NCI-H2196 treated with DMSO at 0.1 percent for 48 hours (cell line): ENCODE measurements at regions not wholly inside any gene's neighbourhood (a gene's known extent, or its start where the extent isn't known, plus 50 kb on each side); places are given as distances from the start of the nearest gene placed in this dataset.
"Not testable (repeated sequence)": the region's sequence is repeated elsewhere in the genome, so short reads cannot be mapped to it uniquely, and the experiment has no call there.

Experiments used
- DNase-seq: peaks from one replicate; lab custom pipeline; 2025; ENCODE audit not compliant: unreplicated experiment; lab: John Stamatoyannopoulos, UW

DNA sequence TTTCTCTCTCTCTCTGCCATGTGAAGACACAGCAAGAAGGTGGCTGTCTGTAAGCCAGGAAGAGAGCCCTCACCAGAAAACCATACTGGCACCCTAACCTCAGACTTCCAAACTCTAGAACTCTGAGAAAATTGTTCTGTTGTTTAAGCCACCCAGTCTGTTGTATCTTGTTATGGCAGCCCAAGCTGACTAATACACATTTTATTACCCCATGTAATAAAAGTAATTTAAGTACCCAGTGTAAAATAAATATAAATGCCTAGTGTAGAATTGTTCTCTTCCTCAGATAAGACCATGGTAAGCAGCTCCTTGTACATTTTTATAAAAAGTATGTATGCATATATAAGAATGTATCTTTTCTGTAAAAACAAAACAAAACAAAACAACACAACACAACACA lies 119.7 kb downstream of the DTL start:
- no peak for DNase-seq

DNA sequence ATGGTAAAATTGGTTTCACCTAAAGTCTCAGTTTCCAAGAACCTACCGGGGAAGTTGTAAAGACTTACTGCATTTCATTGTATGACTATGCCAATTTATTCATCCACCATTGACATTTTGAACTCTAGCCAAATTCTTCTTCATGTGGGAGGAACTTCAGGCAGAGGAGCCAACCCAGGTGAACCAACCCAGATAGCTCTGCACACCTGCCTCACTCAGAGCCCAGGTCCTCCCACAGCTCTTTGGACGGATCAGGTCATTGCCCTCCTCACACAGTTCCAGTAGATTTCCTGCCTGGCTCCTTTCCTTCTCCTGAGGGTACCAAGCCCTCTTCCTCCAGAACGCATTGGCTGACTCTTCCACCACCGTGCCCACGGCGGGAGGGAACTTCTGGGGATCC lies 121.7 kb downstream of the DTL start:
- DNase-seq: peak; percentile 14

DNA sequence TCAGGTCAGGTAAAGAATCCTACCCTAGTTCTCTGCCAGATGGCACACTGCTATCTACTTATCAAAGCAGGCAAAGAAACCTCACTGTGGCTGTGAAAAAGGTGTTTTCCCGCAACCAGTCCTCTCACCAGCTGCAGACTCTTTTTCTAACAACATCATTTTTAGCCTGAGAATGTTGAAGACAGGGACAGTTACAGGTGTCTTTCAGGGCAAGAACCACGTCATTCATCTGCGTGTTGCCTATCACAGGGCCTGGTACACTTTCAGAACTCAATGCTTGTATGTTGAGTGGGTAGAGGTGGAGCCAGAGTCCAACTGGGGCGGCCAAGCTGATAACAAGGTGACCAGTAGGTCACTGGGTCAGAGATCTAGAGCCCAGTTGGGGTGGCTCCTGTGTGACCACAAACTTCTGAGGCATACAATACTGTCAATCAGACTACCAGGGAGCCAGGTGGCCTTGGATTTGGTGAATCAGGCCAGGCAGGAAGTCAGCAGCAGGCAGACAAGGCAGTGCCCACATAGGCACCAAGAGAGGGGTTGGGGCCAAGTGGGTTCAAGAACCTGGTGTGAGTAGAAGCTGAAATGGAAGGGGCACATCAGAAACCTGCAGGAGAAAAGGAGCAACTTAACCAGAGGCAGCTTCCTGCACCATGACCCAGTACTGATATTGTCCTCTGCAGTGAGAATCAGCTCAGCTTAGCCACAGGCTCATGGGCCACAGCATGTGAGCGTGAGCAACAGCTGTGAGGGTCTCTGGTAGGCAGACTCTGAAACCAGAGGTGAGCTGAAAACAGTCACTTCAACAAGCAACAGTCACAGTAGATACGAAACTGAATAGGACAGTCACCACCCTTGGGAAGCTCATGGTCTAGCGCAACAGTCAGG lies 123.6 kb downstream of the DTL start:
- DNase-seq: no peak

DNA sequence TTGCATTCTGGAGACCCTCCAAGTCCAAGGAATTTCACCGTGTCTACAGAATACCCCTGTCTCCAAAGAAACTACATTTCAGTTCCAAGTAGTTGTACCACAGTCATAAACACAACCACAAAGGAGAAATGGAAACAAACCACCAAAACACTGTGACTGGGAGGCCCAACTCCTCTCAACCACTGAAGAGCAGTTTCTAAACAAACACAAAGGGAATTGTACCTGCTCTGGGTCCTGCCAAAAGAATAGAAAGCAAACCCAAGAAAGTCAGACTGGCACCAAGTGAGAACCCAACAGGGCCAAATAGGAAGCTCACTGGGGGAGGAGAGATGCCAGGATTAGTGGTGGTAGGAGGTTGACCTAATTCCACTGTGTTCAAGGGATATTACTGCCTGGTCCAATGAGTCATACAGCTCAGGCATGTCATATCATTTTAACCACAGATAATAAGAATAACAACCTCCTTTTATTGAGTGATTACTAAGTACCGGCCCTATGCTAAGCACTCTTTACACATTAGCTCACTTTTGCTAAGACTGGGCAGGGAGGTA lies 123.9 kb upstream of the PPP2R5A start:
- DNase-seq: peak; percentile 37

DNA sequence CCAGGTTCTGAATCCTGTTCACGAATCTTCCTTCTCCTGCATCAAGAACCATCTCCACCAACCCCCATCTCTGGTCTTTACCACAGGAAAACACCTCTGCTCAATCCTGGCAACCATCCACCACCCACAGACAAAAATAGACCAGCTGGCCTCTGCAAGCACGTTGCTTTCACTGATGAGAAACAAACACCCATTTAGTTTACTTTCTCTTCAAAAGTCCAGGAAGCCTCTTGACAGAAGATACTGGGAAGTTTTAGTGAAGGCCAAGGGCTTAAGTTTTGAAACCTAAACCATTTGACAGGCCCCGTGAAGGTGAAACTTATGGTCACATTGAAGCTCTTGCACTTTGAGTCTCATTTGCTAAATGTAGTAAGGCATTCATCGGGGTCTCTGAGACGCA lies 122.6 kb upstream of the PPP2R5A start:
- DNase-seq: peak; percentile 31

DNA sequence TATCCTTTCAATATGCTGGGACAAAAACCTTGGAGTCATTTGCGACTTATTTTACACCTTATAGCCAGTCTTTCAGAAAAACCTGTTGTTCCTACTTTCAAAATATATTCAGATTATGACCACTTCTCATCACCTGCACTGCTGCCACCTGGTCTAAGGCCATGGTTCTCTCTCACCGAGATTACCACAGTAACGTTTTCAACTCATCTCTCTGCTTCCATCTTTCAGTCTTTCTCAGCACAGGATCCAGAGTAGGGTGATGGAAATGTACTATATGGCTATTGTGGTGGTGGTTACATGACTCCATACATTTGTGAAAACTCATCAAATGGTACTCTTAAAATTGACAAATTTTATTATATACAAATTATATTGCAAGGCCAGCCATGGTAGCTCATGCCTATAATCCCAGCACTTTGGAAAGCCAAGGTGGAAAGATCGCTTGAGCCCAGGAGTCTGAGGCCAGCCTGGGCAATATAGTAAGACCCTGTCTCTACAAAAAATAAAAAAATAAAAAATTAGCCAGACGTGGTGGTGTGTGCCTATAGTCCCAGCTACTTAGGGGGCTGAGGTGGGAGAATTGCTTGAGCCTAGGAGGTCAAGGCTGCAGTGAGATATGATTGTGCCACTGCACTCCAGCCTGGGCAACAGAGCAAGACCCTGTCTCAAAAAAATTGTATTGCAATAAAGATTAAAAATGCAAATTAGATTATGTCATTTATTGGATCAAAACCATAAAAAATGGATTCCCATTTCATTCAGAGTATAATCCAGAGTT lies 120.9 kb upstream of the PPP2R5A start:
- no peak for DNase-seq

DNA sequence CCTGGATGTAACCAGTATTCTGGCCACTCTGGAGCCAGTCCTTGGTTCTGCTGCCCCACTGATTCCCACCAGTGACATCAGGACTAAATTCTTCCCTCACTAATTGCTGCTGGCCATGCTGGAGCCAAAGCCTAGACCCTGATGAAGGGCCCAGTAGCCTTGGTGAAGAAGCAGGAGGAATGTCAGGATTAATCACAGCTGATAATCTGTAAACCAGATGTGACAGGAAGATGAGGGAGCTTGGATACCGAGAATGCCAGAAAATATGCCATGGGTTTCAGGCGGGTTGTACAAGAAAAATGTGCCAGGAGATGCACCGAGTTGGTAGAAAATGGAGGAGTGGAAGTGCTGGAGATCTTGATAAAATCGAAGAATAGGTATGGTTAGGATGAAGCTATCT lies 119.0 kb upstream of the PPP2R5A start:
- DNase-seq: no peak

DNA sequence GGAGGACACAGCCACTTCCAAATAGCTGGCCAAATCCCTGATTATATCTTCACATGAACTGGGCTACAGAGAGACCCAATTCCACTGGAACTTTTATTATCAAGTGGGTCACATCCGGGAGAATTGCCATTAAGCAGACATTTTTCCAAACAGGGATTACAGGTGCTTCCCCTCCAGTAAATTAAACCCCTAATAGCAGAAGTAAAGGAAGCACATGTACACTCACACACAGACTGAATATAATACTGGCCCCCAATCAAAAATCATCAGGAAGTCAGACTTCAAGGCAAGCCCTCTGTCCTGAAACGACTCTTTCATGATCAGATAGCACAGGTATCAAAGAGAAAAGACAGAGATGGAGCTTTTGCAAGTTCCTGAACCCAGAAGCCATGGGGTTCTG lies 118.6 kb upstream of the PPP2R5A start:
- DNase-seq: no peak

DNA sequence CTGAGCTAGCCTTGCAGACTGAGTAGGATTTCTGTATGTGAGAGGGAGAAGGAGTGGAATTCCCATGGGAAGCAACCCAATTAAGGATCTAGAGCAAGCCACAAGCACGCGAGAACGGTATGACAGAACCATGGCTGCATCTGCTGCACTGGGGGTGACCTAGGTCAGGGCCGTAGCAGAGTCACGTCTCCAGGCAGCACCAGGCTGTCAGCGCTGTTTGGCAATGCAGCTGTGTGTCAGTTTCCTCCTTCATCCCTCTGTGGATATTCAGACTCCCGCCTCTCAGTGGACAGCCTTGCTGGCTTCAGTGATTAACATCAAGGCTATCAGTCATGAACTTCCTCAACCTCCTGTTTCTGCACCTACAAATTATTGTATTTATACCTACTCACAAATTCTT lies 118.1 kb upstream of the PPP2R5A start:
- DNase-seq: no peak

DNA sequence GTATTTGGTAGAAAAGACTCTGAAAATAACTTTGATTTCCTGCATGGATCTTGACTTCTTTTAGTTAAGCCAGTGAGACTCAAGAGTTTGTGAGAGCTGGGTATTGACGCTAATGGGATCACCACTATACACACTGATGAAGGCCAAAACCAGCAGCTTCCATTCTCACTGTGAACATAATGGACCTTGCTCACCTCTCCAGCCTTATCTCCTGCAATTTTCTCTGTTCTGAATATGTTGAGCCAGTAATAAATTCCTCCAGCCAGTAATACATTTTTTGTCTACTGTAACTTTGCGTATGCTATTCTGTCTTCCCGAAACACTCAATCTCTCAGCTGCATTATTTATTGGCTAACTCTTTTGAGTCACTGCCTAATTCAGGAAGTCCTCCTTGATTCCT lies 111.6 kb upstream of the PPP2R5A start:
- DNase-seq: no peak

DNA sequence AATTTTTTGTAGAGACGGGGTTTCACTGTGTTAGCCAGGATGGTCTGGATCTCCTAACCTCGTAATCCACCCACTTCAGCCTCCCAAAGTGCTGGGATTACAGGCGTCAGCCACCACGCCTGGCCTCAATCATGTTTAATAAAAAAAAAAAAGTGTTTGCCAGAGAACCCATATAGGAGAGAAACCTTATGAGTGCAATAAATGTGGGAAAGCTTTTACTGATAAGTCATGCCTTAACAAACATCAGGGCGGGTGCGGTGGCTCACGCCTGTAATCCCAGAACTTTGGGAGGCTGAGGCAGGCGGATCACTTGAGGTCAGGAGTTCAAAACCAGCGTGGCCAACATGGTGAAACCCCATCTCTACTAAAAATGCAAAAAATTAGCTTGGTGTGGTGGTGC lies 110.9 kb upstream of the PPP2R5A start:
- not testable (repeated sequence) for DNase-seq

DNA sequence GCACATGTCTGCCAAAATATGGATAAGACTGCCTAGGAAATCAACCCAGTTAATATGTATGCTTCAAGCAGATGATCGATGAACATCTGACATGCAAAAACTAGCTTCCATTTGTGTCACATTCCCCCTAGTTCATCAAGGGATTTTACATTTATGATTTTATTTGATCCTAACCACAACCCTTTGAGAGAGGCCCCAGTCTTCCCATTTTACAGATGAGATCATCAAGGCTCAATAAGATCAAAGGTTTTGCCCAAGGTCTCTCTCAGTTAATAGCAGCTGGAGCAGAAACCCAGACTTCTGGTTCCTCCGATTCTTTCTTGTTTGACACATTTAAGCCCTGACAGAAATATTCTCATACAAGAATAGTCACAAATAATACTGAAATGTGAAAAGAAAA lies 107.7 kb upstream of the PPP2R5A start:
- DNase-seq: no peak

DNA sequence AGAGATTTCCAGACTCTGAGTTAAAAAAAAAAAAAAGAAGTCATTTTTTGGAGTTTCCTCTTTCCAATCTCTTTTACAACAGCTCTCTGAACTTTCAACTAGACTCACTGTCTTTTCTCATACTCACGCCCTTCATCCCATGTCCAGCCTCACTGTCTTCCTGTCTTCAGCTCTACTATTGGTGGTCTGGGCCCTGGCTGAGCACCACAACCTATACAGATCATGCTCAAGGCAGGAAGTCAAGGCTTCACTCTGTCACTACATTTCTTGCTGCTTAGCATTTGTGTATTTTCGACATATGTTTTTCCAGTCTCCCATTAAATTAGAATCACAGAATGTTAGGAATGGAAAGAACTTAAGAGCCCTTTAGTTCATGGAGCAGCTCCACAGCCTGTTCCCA lies 106.4 kb upstream of the PPP2R5A start:
- no peak for DNase-seq

DNA sequence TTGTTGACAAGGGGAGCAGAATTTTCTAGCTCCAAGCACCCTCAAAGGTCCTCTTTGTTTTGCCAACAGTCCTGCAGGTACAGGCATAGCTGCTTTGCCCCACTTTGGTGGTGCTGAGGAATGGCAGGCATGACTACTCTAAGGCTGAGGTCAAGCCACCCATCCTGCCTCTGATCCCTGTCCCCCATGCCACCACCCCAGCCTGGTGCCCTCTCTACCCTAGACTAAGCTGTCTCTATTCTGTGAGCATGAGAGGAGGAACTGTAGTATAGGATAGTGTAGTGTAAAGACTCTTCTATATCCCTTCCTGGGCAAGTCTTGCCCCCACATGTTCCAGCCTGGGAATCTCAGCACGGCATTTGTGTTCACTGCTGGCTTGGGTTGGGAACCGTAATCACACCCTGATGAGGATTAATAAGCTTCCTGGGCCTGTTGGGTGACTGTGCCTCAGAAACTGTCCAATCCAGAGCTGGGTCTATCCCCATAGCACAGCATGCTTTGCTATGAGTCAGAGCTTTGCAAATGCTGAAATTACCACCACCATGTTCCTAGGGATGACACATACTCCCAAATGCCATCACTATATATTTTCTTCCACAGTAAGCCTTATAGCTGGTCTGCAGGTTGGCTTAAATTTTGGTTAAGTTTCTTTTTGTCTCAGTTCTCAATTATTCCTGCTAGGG lies 105.7 kb upstream of the PPP2R5A start:
- DNase-seq: no peak

DNA sequence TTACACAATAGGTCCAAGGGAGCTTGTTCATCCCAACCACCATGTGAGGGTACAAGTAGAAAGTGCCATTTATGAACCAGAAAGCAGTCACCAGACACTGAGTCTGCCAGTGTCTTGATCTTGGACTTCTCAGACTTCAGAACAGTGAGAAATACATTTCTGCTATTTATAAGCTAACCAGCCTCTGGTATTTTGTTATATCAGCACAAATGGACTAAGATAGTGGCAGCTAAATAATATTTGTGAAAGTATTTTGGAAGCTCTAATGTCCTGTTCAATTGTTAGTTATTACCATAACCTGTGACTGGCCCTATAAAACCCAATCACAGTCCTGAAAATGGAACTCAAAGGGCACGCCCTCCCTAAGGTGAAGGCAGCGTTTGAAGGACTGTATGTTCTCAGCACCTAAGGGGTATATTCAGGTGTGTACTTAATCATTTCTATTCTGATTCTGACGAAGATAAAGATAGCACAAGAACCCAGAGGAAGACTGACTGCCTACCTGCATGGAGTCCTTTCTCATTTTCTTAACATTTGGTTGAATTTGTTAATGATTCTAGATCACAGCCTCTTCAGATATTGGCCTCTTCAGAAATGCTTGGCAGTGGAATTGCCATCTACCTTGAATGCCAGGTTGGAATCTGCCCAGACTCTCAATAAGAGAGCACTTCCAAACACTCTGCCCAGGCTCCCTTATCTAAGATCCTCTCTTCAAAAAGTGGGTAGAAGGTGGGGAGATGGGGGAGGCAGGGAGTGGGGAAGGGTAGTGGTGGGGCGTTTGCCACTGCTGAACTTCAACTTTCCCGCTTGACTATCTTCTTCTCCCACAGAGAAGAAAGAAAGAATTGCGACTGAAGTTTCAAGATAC lies 104.0 kb upstream of the PPP2R5A start:
- DNase-seq: no peak

DNA sequence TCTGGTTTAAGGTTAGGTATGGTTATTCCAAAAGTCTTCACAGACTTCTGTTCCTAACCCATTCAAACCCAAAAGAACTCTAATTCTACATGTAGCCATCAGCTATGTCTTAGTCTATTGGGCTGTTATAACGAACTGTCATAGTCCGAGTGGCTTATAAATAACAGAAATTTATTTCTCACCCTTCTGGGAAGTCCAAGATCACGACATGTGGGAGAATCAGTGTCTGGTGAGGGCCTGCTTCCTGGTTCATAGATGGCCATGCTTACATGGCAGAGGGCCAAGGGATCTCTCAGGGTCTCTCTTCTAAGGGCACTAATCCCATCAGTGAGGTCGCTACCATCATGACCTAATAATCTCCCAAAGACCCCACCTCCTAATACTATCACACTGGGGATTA lies 103.0 kb upstream of the PPP2R5A start:
- no peak for DNase-seq

DNA sequence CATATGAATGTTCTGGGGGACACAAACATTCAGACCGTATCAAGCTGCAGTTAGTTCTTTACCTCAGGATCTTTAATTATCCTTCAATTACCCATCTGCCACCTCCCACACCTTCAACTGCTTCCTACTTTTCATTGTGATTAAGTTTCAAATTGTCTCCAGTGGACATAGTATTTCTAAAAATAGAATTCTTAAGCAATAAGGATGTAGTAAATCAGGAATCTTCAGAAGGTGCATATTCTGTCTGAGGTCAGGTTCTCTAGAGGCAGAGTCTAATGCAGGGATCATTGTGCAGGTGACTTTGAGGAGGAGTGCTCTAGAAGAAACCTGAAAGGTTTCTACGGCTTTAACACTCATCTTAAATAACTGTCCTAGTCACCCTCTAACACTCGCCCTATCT lies 102.6 kb upstream of the PPP2R5A start:
- no peak for DNase-seq

DNA sequence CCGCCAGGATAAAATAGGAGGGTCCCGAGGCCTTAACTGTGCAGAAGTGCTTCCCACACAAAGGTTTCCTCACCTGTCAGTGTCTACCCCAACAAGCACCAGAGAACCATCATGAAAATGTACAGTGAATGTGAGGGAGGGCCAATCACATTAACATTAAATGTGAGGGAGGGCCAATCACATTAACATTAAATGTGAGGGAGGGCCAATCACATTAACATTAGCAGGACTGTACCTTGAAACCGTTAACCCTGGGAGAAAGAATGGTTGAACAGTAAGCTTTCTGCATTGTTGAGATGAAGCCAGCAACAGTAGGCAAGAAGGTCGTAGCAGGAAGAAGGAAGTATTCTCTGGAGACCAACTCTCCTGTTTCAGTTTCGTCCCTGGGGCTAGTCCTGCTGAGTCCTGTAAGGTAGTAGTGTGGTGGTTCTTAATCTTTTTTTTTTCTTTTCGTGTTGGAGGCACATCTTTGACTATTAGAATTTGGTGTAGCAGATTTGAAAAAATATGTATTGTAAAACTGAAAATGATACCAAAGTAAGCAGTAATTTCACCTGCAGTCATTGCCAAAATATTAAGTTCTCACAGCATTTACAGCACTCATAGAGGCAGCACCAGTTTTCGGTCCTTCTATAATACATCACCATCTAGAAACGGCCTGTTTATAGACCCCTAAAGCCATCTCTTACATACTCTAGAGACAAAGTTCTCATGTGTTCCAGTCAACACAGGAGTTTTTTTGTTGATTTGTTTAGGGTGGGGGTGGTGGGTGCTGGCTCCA lies 98.6 kb upstream of the PPP2R5A start:
- no peak for DNase-seq

DNA sequence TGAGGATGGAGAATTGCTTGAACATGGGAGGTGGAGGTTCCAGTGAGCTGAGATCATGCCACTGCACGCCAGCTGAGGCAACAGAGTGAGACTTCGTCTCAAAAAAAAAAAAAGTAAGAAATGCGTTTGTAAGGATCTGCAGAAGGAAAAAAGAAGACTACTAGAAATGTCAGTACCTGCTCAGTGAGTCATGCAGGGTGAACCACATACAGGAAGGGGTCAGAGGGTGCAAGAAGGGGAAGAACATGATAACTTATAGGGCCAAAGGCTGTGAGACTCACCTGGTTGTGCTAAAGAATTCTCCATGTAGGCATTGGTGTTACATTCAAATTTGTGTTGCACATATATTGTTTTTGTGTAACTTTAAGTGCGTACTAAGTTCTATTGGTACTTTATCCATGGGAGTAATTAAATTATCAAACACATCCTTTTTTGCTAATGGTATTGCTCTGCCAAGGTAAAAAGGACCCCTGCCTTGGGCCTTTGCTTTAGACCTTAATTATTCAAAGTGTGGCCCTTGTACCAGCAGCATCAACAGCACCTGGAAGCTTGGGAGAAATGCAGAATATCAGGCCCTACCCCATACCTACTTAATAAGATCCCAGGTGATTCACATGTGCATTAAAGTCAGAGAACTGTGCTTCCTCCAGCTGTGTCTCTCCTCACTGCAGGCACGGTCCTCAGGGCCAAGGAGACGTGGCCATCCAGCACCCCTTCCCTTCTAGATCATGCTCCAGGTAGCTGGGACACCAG lies 96.4 kb upstream of the PPP2R5A start:
- no peak for DNase-seq
